NOMO-1 (cell line): ENCODE measurements at regions not wholly inside any gene's neighbourhood (a gene's known extent, or its start where the extent isn't known, plus 50 kb on each side); places are given as distances from the start of the nearest gene placed in this dataset.
"Not testable (repeated sequence)": the region's sequence is repeated elsewhere in the genome, so short reads cannot be mapped to it uniquely, and the experiment has no call there.

Experiments used
- DNase-seq, 2 experiments: peaks; one replicate each; lab custom pipeline; 2025; ENCODE audit not compliant: unreplicated experiment in 2 of 2; lab: John Stamatoyannopoulos, UW

- DNase-seq, result no peak
Observed at GRCh38 chr3:135393159-135393558, 572.4 kb upstream of the PPP2R3A start.

- DNase-seq, result no peak
Observed at GRCh38 chr3:135393898-135394525, 571.5 kb upstream of the PPP2R3A start.

DNA sequence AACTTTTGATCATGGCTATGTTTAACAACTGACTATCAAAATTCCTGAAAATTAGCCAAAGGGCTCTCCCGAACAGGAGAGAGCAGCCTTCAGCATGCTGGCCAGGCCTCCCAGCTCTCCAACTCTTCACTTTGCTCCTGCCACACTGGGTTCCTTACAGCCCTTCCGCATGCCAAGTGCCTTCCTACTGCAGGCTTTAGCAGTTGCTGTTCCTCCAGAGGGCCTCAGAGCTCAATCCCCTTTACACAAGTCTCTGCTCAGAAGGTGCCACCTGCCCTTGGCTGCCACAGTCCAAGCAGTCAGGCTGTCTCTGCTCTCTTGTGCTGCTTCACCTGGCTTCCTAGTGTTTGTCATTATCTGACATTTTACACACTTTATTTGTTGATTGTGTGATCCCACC lies 553.1 kb upstream of the PPP2R3A start:
- DNase-seq, result no peak

- DNase-seq, result no peak
Observed at GRCh38 chr3:135416182-135416581, 549.3 kb upstream of the PPP2R3A start.

- no peak for DNase-seq
Observed at GRCh38 chr3:135419155-135419554, 546.4 kb upstream of the PPP2R3A start.

- no peak for DNase-seq
Observed at GRCh38 chr3:135426508-135426907, 539.0 kb upstream of the PPP2R3A start.

DNA sequence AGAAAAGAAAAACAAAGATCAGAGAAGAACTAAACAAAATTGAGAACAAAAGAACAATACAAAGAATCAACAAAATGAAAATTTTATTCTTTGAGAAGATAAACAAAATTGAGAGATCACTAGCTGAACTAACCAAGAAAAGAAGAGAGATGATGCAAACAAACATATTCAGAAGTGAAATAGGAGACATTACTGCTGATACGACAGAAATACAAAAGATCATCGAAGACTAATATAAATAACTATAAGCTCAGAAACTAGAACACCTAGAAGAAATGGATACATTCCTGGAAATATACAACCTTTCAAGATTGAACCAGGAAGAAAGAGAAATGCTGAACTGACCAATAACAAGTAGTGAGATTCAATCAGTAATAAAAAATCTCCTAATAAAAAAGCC lies 533.1 kb upstream of the PPP2R3A start:
- no peak for DNase-seq

DNA sequence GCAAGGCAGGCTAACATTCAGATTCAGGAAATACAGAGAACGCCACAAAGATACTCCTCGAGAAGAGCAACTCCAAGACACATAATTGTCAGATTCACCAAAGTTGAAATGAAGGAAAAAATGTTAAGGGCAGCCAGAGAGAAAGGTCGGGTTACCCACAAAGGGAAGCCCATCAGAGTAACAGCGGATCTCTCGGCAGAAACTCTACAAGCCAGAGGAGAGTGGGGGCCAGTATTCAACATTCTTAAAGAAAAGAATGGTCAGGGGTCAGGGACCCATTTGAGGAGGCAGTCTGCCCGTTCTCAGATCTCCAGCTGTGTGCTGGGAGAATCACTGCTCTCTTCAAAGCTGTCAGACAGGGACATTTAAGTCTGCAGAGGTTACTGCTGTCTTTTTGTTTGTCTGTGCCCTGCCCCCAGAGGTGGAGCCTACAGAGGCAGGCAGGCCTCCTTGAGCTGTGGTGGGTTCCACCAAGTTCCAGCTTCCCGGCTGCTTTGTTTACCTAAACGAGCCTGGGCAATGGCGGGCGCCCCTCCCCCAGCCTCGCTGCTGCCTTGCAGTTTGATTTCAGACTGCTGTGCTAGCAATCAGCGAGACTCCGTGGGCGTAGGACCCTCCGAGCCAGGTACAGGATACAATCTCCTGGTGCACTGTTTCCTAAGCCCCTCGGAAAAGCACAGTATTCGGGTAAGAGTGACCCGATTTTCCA lies 526.5 kb upstream of the PPP2R3A start:
- not testable (repeated sequence) for DNase-seq

- not testable (repeated sequence) for DNase-seq
Observed at GRCh38 chr3:135439632-135440031, 525.9 kb upstream of the PPP2R3A start.

DNA sequence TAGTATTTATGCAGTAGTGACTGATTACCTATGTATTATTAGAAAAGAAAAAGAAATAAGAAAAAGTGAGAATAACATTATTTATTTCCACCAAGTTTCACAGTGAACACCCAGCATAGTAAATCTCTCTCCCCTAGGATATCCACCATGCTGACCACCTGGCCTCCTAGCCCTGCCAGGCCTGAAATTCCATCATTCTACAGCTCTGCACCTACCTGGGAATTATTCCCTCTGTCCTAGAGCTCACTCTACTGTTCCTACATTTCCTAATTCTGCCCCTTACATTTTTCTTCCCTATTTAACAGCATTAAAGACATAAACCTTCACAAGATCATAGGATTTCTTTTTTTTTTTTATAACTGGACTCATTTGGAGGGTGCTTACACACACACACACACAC lies 525.3 kb upstream of the PPP2R3A start:
- no peak for DNase-seq

DNA sequence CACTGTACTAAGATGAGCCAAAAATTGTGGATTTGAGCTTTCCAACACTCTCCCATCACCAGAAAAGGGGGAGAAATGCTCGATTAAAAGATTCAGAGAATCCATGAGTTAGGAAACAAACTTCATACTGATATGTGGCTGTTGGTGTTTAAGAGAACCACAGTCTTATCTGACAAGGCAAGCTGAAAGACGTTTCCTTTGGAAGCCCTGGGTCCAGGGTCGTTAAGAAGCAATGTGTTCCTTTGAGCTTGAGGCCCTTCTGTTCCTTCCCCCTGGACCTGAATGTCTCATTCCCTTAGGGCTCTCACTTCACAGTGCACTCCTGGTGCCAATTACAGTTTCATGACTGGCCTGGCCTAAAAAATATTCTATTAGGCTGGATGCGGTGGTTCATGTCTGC lies 524.8 kb upstream of the PPP2R3A start:
- no peak for DNase-seq

DNA sequence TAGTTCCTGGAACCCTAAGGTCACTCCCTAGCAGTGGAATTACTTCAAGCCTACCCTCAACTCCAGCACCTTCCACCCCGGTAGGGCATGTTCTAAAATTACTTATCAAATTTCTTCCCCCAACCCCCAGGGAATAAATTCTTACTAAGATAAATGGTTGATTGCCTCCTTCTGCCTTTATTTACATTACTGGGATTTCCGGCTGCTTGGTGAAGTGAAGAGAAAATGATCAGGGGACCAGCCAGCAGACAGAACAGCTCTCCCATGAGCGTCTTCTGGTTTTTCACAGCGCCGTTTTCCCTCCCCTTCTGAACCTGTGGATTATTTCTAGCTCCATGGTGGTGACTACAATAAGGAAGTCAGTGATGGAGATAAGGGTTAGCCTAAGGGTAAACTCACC lies 521.5 kb upstream of the PPP2R3A start:
- DNase-seq, result no peak

- DNase-seq, result peak in 1 of 2 experiments; percentile 7
Observed at GRCh38 chr3:135447483-135447882, 518.0 kb upstream of the PPP2R3A start.

GRCh38 chr3:135448520-135448919 lies 517.0 kb upstream of the PPP2R3A start:
- DNase-seq, result peak; percentile 94 to 99

DNA sequence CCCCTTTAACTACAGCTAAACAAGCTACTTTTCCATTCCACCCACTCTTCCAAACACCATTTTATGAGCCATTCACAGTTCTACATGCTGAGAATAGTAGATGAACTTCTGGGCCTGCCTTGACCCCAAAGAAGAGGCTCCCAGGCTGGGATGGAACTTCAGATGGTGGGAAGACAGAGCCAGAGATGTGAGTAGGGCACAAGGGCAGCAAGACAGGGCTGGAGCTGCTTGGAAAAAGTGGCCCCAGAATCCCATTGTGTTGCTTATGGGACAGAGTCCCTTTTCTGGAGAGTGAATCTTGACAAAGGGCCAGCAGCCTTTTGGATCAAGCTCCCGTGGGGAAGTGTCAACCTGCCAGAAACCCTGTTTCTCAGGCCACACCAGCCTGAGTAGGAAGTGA lies 516.5 kb upstream of the PPP2R3A start:
- DNase-seq, result peak in 1 of 2 experiments; percentile 20

DNA sequence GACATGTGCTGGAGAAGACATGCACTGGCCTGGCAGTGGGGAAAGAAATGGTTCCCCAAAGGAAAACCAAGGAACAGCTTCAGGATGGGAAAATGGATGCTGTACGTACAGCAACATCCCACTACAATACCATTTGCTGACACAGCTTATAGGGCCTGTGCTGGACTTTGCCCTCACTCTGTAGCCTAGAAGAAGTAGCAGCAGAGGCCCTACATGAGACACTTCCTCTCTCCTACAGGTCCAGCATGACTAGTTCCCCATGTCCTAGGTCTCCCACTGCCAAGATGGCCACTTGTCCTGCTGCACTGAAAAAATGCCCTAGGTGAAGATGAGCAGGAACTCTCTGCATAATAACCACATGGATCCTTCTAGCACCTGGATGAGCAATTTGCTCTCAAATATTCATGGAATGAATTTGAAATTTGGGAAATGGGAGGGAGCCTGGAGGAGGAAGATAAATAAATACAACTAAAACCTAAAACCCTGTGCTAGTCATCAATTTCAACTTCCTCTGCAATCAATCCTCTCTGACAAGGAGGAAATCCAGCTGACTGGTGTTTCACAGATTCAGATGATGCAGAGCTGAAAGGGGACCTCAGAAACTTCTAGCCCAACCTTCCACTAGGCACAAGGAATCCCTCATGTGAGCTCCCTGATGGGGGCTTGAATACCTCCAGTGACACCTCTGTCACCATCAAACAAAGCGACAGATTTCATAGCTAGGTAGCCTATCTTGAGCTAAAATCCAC lies 514.3 kb upstream of the PPP2R3A start:
- DNase-seq, result peak; percentile 87 to 97

GRCh38 chr3:135452881-135453280 lies 512.6 kb upstream of the PPP2R3A start:
- no peak for DNase-seq

GRCh38 chr3:135453326-135453725 lies 512.2 kb upstream of the PPP2R3A start:
- DNase-seq, result no peak

DNA sequence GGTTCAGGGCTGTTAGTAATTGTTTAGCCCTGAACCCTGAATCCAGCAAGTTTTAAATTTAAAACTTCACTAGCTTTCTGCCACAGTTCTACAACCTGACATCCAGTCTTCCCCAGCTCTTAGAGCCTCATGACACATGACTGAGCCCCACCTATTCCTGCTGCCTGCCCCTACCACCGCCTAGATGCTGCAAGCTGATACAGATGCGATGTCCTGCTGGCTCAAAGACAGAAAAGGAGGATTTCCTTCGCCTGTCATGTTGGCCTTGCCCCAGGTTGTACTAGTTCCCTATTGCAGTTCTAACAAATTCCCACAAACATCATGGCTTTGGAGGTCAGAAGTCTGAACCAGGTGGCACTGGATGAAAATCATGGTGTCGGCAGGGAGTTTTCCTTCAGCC lies 510.6 kb upstream of the PPP2R3A start:
- no peak for DNase-seq

DNA sequence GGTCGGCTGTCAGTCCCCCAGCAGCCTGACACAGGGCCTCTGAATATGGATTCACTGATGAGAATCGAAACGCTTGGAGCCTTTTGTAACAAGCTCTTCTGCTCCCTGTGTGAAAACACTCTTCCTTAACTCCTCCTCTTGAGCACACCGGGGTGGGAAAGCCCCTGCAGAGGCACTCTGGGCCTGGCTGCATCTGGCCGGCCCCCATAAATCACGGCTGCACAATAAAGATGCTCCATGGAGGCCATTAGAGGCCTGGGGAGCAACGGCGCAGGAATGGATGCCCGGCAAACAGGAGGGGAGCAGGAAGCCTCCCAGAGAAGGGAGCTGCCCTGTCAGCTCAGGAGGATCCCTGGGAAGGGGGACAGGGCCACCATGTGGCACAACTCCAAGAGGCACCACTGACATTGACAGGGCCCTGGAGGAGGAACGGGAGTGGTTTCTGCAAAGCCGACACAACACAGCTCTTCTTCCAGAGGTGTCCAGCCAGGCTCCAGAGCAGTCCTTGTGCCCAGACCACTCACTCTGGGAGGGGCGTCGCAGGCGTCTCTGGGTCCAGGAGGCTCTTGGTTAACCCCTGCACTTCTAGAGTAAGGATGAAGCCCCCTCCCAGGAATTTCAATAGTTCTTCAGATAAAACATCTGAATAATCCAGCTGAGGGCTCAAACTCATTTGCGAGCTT lies 509.3 kb upstream of the PPP2R3A start:
- no peak for DNase-seq
